OCI-LY3 (cell line): ENCODE measurements at regions not wholly inside any gene's neighbourhood (a gene's known extent, or its start where the extent isn't known, plus 50 kb on each side); places are given as distances from the start of the nearest gene placed in this dataset.

Source experiments
- EZH2phosphoT487 ChIP-seq: fragments of 200-600 bp; shearing (Covaris generic); IDR thresholded peaks from 2 replicates; pipeline ENCODE4 v1.6.1; 2018; ENCODE audit warnings: antibody characterized with exemption, mixed run types, low read depth
- TF ChIP-seq, protein P1 (sequence below): fragments of 200-600, 300-600 bp; sonication (generic); IDR thresholded peaks from 2 replicates; pipeline ENCODE4 v1.5.1; 2014; ENCODE audit warnings: antibody characterized with exemption, low read length, low read depth

DNA sequence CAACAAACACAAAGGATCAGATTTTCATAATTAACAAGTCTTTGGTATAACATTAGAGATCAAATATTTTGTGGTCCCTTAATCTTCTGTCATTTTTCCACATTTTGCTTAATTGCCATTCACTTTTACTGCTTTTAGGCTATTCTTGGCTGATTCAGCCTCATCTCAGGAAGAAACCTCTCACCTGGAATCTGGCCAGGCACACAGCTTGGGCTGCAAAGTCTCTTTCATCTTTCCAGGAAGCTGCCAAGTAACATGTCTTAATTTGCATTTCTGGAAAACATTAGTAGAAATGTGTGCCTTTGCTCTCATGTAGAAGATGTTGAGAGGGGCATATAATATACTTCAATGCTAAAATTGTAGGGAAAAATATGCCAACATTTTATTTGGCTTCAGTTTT is 174.2 kb upstream of the STEAP4 start:
- TF ChIP-seq, protein P1, sequence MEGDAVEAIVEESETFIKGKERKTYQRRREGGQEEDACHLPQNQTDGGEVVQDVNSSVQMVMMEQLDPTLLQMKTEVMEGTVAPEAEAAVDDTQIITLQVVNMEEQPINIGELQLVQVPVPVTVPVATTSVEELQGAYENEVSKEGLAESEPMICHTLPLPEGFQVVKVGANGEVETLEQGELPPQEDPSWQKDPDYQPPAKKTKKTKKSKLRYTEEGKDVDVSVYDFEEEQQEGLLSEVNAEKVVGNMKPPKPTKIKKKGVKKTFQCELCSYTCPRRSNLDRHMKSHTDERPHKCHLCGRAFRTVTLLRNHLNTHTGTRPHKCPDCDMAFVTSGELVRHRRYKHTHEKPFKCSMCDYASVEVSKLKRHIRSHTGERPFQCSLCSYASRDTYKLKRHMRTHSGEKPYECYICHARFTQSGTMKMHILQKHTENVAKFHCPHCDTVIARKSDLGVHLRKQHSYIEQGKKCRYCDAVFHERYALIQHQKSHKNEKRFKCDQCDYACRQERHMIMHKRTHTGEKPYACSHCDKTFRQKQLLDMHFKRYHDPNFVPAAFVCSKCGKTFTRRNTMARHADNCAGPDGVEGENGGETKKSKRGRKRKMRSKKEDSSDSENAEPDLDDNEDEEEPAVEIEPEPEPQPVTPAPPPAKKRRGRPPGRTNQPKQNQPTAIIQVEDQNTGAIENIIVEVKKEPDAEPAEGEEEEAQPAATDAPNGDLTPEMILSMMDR, result no peak
- no peak for TF ChIP-seq EZH2phosphoT487
